HG03135 (cell line): ENCODE measurements at regions not wholly inside any gene's neighbourhood (a gene's known extent, or its start where the extent isn't known, plus 50 kb on each side); places are given as distances from the start of the nearest gene placed in this dataset.
"Not testable (repeated sequence)": the region's sequence is repeated elsewhere in the genome, so short reads cannot be mapped to it uniquely, and the experiment has no call there.

Experiments
- ATAC-seq: cut with Tn5 transposase; IDR thresholded peaks from one replicate; pipeline ENCODE4 v1.9.1; 2021; ENCODE audit warnings: mild to moderate bottlenecking, moderate library complexity; ENCODE audit not compliant: unreplicated experiment

DNA sequence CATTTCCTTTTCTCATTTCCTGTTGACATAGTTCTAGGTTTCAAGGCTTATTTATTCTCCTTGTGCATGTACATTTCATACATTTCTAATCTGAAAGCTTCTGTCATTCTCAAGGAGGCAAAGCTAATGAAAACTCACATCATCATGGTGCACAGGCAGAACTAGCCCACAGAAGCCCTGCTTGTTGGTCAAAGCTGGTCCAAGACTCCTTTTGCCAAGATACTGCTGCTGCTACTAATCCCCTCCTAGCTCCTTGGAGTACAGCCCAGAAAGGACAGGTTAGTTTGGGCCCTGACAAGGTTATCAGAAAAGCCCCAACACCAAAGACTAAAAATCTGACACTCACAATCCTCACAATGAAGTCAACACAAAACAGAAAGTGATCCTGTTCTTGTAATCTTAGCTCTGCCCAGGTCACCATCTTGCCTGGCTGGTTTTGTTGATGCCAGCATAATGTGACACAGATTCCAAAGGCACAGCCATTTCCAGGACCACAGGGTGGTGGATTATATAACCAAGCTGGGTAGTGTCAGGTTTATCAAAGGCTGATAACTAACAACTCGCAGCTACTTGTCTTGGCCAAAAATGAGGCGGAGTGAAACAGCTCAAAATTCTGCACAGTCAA lies 417.4 kb downstream of the NDFIP2 start:
- ATAC-seq = no peak

DNA sequence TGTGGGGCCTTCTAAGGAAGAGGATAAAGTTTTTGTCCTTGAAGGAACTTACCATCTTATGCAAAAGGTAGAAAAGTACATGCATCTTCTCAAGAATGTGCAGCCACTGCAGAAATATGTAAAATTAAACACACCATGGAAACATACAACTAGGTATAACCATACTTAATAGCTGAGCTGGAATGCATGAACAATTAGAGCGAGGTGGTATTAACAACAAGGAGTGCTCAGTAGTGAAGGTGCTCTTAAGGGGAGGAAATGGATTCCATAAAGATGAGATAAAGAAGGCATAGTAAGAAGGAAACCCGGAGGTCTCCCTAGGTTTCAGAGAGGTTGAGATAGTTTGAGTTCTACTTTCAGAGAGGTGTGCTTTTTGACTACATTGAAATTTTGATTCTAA lies 415.9 kb downstream of the NDFIP2 start:
- no peak for ATAC-seq

DNA sequence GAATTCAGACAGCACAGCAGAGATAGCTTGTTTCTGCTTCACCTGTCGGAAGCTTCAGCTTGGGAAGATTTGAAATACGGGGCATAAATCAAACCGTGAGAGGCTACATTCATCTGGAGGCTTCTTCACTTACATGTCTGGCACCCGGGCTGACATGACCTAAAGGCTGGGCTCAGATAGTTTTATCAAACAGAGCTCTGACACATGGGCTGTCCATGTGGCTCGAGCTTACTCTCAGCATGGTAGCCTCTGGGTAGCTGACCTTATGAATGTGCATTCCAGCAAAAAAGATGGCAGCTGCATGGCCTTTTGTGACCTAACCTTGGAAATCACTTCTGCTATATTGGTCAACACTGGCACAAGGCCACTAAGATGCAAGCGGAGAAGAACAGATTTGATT lies 414.5 kb downstream of the NDFIP2 start:
- ATAC-seq = no peak

DNA sequence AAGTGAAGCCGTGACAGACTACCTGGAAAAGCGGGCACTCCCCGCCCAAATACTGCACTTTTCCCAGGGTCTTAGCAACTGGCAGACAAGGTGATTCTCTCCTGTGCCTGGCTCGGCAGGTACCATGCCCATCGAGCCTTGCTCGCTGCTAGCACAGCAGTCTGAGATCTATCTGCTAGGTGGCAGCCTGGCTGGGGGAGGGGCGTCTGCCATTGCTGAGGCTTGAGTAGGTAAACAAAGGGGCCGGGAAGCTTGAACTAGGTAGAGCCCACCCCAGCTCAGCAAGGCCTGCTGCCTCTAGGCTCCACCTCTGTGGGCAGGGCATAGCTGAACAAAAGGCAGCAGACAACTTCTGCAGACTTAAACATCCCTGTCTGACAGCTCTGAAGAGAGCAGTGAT lies 406.3 kb downstream of the NDFIP2 start:
- not testable (repeated sequence) for ATAC-seq

DNA sequence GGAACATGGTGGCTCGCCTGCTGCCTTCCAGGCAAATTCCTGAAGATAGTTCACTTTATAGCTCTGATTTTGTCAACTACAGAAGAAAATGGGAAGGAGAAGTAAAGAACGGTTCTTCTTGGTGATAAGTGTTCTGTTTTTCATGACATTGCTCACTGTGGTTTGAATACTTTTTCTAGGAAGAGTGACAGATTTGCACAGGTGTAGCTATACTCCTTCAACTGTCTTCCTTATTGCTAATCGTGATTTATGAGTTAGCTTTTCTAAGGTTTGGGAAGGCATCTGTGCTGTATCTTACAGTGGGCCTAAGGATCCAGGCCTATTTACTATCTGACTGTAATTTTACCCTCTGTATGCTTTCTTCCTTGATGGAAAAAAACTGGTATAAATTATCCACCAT lies 405.6 kb downstream of the NDFIP2 start:
- no peak for ATAC-seq

DNA sequence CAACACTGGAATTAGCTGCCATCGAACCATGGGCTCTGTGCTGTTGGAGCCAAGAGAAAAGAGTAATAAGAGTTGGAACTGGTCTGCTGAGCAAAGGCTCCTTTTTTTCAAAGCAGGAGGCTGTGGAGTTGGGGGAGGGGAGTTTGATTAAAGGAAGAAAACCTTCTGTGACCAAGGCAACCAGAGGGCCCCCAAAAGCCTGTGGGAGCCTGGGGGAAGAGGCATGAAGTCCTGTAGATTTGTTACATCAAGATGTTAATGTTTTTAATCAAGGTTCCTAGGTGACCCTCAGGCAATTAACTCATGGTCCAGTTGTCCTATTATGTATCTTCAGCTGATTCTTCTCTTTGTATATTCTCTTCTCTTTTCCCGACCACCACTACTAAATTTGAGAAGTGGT lies 403.9 kb downstream of the NDFIP2 start:
- ATAC-seq = no peak

DNA sequence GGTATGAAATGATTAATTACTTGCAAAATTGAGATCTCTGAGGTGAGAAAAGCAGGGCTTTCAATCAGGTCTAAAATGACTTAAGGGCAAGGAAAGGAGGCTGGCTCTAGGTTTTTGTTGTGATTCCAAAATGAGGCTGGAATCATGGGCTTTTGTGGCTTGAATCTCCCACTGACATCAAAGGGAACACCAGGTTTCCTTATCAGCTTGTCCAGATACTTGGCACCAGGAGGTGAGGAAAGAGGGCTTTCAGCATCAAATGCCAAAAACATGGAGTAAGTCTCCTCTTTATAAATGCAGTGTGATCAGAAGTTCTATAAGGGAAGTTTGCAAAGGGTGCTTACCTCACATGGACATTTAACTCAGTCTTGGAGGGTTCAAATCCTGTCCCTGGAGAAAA lies 402.3 kb downstream of the NDFIP2 start:
- ATAC-seq = no peak

DNA sequence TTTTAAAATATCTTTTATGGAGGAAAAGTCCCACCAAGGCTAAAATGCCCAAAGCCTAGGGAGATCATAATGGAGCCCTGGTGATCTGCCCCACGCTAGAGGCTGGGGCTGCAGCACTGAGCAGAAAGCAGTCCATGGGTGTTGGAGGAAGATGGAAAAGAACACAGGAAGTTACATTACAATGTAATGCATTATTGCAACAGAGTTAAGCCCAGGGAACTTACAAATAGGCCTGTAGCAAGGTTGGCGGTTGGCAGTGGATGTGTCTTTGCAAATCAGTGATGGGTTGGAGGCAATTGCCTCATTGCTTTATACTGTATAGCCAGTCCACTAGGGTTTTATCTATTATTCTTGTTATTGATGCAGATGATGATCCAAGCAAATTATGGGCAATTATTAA lies 399.9 kb downstream of the NDFIP2 start:
- no peak for ATAC-seq

DNA sequence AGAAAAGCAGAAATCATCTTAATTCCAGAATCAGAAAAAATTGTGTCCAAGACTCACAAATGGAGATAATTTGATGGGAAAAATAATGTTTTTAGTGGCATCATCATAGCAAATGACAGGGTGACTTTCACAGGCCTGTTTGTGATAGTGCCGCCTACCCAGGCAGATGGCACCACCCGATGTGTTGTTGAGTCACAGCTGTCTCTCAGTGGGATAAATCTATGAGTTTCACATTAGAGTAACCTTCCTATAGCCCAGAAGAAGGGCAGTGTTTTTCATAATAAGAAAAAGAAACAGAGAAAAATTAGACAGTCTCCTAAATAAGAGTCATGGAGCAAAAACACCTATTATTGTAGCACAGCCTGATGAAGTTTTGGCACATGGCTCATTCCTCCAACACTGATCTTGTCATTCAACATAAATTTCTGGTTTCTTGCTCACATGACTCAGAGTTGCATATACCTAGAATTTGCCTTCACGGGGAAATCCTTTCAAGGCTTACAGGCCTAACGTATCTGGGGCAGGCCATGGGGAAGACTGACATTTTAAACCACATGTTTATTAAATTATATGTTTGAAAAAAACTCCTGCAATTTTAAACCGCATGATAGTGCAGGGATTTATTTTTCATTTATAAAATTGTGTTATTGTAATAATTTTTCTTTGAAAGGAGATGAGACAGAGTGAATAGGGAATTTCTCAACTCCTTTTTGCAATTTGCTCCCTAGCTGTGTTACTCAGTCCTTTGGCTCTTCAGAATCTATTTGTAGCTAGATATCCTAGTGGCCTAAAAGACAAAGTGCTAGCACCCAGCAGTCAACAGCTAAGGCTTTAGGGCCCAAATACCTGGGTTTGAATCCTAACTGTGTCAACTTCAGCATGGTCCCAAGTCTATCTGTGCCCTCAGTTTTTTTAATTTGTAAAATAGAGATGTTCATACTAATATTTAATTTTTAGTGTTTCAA lies 393.7 kb downstream of the NDFIP2 start:
- ATAC-seq = no peak

DNA sequence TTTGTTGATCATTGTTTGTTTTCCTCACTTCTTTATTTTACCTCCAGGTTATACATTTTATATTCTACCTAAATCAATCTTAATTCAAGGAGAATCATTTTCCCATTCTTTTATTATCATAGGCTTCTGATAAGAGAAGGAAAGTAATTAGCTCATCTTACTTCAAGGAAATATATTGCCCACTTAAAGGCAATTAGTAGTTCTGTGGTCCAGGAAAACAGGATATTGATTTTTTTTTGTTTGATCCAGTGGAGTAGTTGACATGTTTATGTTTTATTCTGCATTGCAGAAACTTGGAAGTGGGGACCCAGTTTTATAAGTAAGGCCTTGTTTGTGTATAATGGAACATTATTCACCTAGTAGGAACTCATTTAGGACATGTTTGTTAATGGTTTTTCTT lies 390.6 kb downstream of the NDFIP2 start:
- no peak for ATAC-seq

DNA sequence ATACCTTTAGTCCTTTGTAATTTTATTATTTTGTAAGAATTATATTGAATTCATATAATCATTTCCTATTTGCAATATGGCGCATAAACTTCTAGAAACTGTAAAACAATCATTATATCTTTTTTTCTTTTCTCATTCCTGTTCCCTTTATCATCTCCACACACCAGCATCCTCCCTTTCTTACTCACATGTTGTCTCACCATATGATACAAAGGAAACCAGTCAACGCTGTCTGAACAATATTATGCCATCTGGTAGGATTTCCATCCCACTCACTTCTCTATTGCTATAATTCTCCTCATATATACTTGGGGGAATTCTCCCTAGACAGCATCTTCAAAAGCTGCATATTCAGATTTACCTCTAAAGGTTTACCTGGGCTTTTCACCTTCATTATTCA lies 389.8 kb downstream of the NDFIP2 start:
- ATAC-seq = no peak

DNA sequence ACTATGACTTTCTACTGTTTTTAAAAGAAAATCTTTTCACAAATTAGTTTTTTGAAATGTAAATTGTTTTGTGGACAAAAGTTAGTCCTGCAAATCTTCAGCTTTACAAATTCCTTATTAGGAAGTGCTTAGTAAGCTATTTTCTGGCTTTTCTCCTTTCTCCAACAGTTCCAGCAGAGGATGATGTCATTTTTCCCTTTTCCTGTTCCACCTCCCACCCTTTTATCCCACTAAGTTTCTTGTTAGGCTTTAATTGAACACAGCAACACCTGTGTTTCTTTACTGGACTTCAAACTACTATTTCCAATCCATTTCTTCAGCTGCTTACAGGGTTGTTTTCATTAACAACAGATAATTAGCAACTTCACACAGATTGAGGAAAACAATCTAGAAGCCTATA lies 389.2 kb downstream of the NDFIP2 start:
- ATAC-seq = no peak

DNA sequence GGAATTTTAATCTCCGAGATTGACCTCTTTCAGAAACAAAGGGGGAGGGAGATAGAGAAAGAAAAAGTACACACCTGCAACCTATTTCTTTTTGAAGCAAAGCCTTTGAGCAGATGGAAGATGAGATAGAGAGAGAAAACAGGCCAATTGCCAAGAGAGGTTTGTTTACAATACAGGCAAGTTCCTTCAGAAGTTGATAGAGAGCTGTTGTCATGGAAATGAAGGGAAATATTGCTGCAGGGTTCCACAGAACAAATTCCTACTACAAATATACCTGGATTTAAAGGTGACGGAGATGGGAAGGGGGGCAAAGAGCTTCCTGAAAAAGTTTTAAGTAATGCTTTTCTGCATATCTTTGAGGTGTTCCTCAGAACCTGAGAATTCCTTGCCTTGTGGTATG lies 388.4 kb downstream of the NDFIP2 start:
- no peak for ATAC-seq

DNA sequence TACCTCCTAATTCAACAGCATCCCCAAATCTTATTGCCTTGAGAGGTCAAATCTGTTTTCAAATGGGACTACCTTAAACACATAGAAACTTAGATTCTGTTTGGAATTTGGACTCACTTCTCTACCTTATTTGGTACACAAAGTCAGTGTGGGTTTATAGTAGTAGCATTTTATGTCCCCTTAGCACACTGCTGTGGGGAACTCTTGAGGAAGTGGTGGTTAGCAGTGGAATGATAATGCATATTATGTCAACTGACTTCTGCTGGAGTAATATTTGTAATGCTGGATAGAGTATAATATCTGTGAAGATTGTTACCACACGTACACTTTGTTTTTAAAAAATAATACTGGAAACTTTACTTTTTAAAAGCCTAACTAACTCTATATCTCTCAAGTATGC lies 386.3 kb downstream of the NDFIP2 start:
- no peak for ATAC-seq

DNA sequence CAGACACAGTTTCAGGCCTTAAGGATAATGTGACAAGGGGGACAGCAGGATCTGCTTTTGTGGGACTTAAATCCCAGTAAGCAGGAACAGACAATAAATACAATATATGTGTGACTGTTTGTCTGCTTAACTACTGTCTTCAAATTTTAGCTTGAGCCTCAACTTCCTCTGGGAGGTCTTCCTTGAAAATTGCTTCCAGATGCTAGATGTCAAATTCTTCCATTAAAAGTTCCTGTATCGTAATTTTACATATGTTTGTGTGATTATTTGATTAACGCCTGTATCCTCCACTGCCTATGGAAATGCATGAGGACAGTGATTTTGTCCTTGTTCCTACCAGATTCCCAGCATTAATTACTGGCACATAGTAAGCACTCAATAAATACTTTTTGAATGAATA lies 385.5 kb downstream of the NDFIP2 start:
- no peak for ATAC-seq

DNA sequence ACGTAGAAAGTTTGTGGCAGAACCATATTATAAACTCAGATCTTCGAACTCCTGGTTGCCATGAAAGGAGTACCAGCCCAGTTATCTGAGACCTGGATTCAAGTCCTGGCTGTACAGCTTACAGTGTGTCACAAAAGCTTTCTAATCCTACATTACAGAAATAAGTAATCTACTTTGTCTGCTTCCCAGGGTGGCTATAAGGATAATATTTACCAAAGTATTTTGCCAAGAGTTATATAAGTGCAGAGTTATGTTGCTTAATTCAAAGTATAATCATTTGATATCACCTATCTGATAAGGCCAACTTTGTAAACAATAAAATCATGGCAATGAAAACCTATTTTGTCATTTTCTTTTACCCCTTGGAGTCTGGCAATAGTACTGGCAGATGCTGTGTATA lies 381.6 kb downstream of the NDFIP2 start:
- no peak for ATAC-seq

DNA sequence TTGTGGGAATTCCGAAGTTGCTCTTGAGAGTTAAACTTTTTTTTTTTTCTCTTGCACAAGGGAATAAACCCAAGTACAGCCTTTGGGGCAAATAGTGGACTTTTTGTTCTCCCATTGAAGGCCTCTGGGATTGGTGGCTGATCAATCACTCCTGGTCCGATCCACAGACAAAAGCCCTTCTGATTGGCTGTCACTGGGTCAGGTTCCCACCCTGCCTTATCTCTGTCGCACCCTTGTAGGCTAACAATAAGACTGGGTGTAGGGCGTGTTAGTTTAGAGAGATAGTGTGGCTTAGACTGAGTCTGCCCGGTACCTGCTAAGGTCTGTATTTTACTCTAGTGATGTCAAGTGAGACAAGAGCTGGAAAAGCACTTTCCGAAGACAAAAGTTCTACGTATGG lies 380.8 kb downstream of the NDFIP2 start:
- no peak for ATAC-seq

DNA sequence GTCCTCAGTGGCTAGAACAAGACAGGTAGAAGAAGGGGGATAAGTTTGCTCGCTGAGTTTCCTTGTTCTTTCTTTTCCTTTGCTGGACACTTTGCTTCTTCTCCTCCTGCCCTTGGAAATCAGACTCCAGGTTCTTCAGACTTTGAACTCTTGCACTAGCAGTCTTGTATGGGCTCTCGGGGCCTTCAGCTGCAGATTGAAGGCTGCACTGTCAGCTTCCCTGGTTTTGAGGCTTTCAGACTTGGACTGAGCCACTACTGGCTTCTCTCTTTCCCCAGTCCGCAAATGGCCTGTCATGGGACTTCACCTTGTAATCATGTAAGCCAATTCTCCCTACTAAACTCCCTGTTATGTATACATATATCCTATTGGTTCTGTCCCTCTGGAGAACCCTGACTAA lies 379.8 kb downstream of the NDFIP2 start:
- ATAC-seq = no peak

DNA sequence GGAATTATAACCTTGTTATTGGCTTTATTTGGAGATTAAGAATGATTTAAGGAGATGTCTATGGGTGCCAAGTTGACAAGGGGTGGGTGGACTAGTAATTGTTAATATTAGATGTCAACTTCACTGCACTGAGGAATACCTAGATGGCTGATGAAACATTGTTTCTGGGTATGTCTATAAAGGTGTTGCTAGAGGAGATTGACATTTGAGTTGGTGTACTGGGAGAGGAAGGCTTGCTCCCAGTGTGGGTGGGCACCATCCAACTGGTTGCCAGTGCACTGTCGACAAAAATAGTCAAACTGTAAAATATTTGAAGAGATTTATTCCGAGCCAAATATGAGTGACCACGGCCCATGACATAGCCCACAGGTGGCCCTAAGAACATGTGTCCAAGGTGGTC lies 378.8 kb downstream of the NDFIP2 start:
- no peak for ATAC-seq

DNA sequence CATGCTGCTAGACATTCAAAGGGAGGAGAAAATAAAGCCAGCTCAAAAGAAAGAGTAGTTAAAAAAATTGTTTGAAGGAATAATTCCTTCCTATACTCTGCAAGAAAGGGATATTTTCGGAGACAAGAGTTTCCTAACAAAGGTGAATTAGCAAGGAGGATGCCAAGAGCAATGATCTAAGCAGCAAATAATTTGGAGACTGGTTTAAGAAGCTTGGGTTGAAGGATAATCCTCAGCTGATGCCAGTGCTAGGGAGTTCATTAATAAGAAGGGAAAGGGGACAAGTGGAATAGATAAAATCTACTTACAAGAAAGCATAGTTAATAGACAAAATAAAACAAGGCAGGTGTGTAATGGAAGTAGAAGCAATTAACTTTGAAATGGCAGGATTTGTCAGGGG lies 372.3 kb downstream of the NDFIP2 start:
- no peak for ATAC-seq

DNA sequence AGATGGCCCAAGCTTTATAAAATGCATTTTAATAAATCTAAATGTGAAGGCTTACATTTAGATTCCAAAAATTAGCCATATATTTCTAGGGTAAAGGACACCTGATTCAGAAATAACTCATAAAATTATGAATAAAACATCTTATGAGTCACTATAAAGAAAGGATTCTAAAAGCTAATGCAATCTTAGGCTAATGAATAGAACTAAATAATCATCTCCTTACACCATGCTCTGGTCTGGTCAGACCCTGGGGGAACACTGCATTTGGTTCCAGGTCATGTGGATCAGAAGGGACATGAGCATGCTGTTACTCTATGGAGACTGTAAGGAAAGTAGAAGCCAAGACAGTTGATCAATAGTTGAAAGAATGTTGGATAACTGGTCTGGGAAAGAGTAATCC lies 370.4 kb downstream of the NDFIP2 start:
- ATAC-seq = no peak

DNA sequence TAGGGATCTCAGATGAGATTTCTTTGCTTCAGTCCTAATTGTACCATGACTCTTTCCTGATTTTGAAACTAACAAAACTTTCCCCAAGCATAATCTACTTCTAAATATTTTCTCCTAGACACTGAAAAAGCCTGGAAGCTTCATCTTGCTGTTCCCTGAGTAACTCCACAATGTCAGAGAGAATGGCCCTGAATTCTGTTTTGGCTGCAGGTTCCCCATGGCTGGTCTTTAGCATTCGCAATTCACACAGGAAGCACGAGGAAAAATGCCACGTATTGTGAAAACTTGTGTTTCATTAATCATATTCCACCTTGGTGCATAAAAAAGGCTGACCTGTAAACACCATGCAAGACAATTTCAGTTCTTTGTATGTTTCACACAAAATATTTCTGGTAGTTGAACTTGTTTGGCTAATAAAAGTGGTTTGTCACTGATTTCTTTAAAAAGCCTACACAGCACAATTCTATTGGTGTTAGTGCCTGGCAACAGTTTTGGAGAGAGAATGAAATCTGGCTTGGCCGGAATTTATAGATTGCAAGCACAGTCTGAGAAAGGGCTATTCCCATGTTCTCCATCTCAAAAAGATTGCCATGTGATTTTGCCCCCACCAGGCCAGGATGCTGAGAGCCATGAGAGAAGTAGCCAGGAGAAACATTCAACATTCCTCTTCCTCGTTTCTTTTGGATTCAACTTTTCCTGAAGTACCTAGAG lies 367.1 kb downstream of the NDFIP2 start:
- ATAC-seq = no peak
